DOHH2 (cell line): ENCODE measurements at regions not wholly inside any gene's neighbourhood (a gene's known extent, or its start where the extent isn't known, plus 50 kb on each side); places are given as distances from the start of the nearest gene placed in this dataset.

Experiments used
- H3F3A ChIP-seq: fragments of 200-600 bp; sonication (generic), shearing (Covaris generic); 2 replicates; pipeline ENCODE4 v1.6.0; 2016; ENCODE audit warnings: antibody characterized with exemption, mild to moderate bottlenecking; ENCODE audit not compliant: control insufficient read depth, insufficient read depth
- H3K27ac ChIP-seq: fragments of 200-600 bp; sonication (generic); 2 replicates; pipeline ENCODE4 v1.5.1; 2014; ENCODE audit warnings: low read depth, mild to moderate bottlenecking, low read length, moderate library complexity
- H3K27me3 ChIP-seq: fragments of 200-600 bp; sonication (generic); 2 replicates; pipeline ENCODE4 v1.6.1; 2014; ENCODE audit warnings: mild to moderate bottlenecking, low read length, mixed read lengths; ENCODE audit not compliant: control insufficient read depth
- H3K36me3 ChIP-seq: fragments of 200-600 bp; sonication (generic); 2 replicates; pipeline ENCODE4 v1.6.1; 2014; ENCODE audit warnings: mild to moderate bottlenecking, low read length, moderate library complexity, mixed read lengths; ENCODE audit not compliant: control insufficient read depth
- H3K4me1 ChIP-seq: fragments of 200-600 bp; sonication (generic); 2 replicates; pipeline ENCODE4 v1.6.1; 2014; ENCODE audit warnings: mild to moderate bottlenecking, low read length, mixed read lengths; ENCODE audit not compliant: control insufficient read depth
- H3K4me2 ChIP-seq: fragments of 200-600 bp; sonication (generic); 2 replicates; pipeline ENCODE4 v1.6.0; 2014; ENCODE audit warnings: mild to moderate bottlenecking, low read length, moderate library complexity
- H3K4me3 ChIP-seq: fragments of 200-600 bp; sonication (generic); 2 replicates; pipeline ENCODE4 v1.5.1; 2014; ENCODE audit warnings: mild to moderate bottlenecking, low read length, mixed read lengths
- H3K79me2 ChIP-seq: fragments of 200-600 bp; sonication (generic); 2 replicates; pipeline ENCODE4 v1.6.1; 2014; ENCODE audit warnings: mild to moderate bottlenecking, low read length, mixed read lengths; ENCODE audit not compliant: control insufficient read depth
- H3K9me2 ChIP-seq: fragments of 200-600 bp; sonication (generic); replicated peaks from 2 replicates; pipeline ENCODE4 v1.6.1; 2014; ENCODE audit warnings: mild to moderate bottlenecking, low read length, mixed read lengths; ENCODE audit not compliant: control insufficient read depth
- H3K9me3 ChIP-seq: fragments of 200-600 bp; sonication (generic); 2 replicates; pipeline ENCODE4 v1.6.1; 2014; ENCODE audit warnings: antibody characterized with exemption, low read length, mixed read lengths; ENCODE audit not compliant: control insufficient read depth, insufficient read depth
- H4K20me1 ChIP-seq: fragments of 200-600 bp; sonication (generic); 2 replicates; pipeline ENCODE4 v1.6.0; 2014; ENCODE audit warnings: low read depth, mild to moderate bottlenecking, antibody characterized with exemption, low read length, moderate library complexity; ENCODE audit not compliant: control insufficient read depth, insufficient read depth
- EZH2phosphoT487 ChIP-seq: fragments of 200-600 bp; sonication (generic); IDR thresholded peaks from 2 replicates; pipeline ENCODE4 v1.6.1; 2017; ENCODE audit warnings: borderline replicate concordance, mild to moderate bottlenecking, antibody characterized with exemption, low read length, moderate library complexity, mixed read lengths
- TF ChIP-seq, protein P1 (sequence below): fragments of 200-600 bp; sonication (generic); IDR thresholded peaks from one replicate; pipeline ENCODE4 v1.5.1; 2014; ENCODE audit warnings: antibody characterized with exemption, mild to moderate bottlenecking, low read depth, low read length; ENCODE audit not compliant: poor library complexity, severe bottlenecking

GRCh38 chr5:156015137-156015536 is 311.8 kb upstream of the SGCD start:
- Histone ChIP-seq H3K4me2 (no peak overlapping the region), H3K27ac (no peak overlapping the region), H3K79me2 (no peaks in the 10 kb centered on the region), H3K4me3 (no peak overlapping the region), H3K27me3 (no peaks in the 10 kb centered on the region), H3K9me2 (no peaks in the 10 kb centered on the region), H3K36me3 (no peaks in the 10 kb centered on the region), H3K4me1 (no peaks in the 10 kb centered on the region), H4K20me1 (no peaks in the 10 kb centered on the region), H3K9me3 (no peaks in the 10 kb centered on the region), H3F3A (no peaks in the 10 kb centered on the region)
- no peak for TF ChIP-seq EZH2phosphoT487

- H3K4me3 ChIP-seq = no peak overlapping the region
- no peaks in the 10 kb centered on the region for H4K20me1 ChIP-seq
- no peaks in the 10 kb centered on the region for H3F3A ChIP-seq
- H3K9me2 ChIP-seq = no peaks in the 10 kb centered on the region
- H3K36me3 ChIP-seq = no peaks in the 10 kb centered on the region
- TF ChIP-seq, protein P1, sequence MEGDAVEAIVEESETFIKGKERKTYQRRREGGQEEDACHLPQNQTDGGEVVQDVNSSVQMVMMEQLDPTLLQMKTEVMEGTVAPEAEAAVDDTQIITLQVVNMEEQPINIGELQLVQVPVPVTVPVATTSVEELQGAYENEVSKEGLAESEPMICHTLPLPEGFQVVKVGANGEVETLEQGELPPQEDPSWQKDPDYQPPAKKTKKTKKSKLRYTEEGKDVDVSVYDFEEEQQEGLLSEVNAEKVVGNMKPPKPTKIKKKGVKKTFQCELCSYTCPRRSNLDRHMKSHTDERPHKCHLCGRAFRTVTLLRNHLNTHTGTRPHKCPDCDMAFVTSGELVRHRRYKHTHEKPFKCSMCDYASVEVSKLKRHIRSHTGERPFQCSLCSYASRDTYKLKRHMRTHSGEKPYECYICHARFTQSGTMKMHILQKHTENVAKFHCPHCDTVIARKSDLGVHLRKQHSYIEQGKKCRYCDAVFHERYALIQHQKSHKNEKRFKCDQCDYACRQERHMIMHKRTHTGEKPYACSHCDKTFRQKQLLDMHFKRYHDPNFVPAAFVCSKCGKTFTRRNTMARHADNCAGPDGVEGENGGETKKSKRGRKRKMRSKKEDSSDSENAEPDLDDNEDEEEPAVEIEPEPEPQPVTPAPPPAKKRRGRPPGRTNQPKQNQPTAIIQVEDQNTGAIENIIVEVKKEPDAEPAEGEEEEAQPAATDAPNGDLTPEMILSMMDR = no peak
- TF ChIP-seq EZH2phosphoT487 = no peak
- H3K79me2 ChIP-seq = no peaks in the 10 kb centered on the region
- peaks cover 29% of the 10 kb centered on the region for H3K4me1 ChIP-seq
- no peaks in the 10 kb centered on the region for H3K27me3 ChIP-seq
- no peaks in the 10 kb centered on the region for H3K9me3 ChIP-seq
- H3K4me2 ChIP-seq = no peak overlapping the region
- no peak overlapping the region for H3K27ac ChIP-seq
Measured at GRCh38 chr5:156019130-156019529, 307.8 kb upstream of the SGCD start.

- no peaks in the 10 kb centered on the region for H3K27me3 ChIP-seq
- no peak overlapping the region for H3K4me3 ChIP-seq
- no peaks in the 10 kb centered on the region for H3K9me3 ChIP-seq
- H3K4me2 ChIP-seq = no peak overlapping the region
- no peaks in the 10 kb centered on the region for H3K9me2 ChIP-seq
- H3K36me3 ChIP-seq = no peaks in the 10 kb centered on the region
- peaks cover 29% of the 10 kb centered on the region for H3K4me1 ChIP-seq
- no peak overlapping the region for H3K27ac ChIP-seq
- H4K20me1 ChIP-seq = no peaks in the 10 kb centered on the region
- no peaks in the 10 kb centered on the region for H3F3A ChIP-seq
- H3K79me2 ChIP-seq = no peaks in the 10 kb centered on the region
- TF ChIP-seq, protein P1 = no peak
- TF ChIP-seq EZH2phosphoT487 = no peak
Measured at GRCh38 chr5:156019571-156020180, 307.3 kb upstream of the SGCD start.

DNA sequence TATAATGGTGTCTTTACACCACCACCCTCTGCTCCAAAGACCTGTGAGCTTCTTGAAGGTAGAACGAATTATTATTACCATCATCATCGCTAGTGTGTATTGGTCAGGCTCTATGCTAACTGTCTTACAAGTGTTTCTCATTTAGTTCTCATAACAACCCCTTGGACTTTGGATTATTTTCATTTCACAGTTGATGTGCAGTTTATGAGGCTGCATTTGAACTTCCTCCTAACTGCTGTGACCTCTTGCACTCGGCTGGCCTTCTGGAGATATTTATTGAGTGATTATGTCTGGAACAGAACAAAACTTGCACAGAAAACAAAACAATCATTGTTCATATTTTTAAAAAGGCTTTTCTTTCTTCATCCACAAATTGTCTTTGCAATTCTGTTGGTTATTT is 306.3 kb upstream of the SGCD start:
- Histone ChIP-seq H3K27ac (no peak overlapping the region), H3K36me3 (no peaks in the 10 kb centered on the region), H3K79me2 (no peaks in the 10 kb centered on the region), H3K9me3 (no peaks in the 10 kb centered on the region), H3K27me3 (no peaks in the 10 kb centered on the region), H3K9me2 (no peaks in the 10 kb centered on the region), H3F3A (no peaks in the 10 kb centered on the region), H3K4me1 (peaks cover 29% of the 10 kb centered on the region), H3K4me2 (no peak overlapping the region), H3K4me3 (no peak overlapping the region), H4K20me1 (no peaks in the 10 kb centered on the region)
- no peak for TF ChIP-seq EZH2phosphoT487
- TF ChIP-seq, protein P1 = no peak
